ENCODE measurements at regions not wholly inside any gene's neighbourhood (a gene's known extent, or its start where the extent isn't known, plus 50 kb on each side); places are given as distances from the start of the nearest gene placed in this dataset.

GRCh38 chr18:75607701-75608100 lies 180.2 kb upstream of the SMIM21 start:
- no peaks in the 10 kb centered on the region for H3K27me3 ChIP-seq (ENCODE audit: insufficient read depth, poor library complexity, severe bottlenecking)

DNA sequence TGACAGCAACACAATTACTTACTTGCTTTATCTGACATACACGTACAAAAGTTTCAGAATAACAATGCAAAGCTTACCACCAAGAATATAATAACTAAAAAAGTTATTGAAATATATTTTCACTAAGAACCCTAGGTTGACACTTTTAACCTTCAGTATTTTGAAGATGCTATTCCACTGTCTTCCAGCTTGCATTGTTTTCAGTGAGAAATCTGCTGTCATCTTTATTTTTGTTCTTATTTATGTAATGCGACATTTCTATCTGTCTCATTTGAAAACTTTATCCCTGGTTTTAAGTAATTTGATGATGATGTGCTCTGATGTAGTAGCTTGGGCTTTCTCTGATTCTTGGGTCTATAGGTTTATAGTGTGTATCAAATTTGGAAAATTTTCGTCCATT lies 165.0 kb upstream of the SMIM21 start:
- TF ChIP-seq SPI1 (IDR thresholded peaks at IDR 0.05; ENCODE audit: borderline replicate concordance, low read depth): no peak
- no peak for TF ChIP-seq GABPA (IDR thresholded peaks at IDR 0.05; ENCODE audit: low read depth)
- TF ChIP-seq POLR2AphosphoS5 (IDR thresholded peaks at IDR 0.05; ENCODE audit: low read depth): no peak
- TF ChIP-seq REST (IDR thresholded peaks at IDR 0.05; ENCODE audit: insufficient replicate concordance, low read depth): no peak
- no peak for TF ChIP-seq CTCF (IDR thresholded peaks at IDR 0.05; ENCODE audit: insufficient read depth, low read length)
- Histone ChIP-seq H3K27me3 (ENCODE audit: insufficient read depth, poor library complexity, severe bottlenecking) (no peaks in the 10 kb centered on the region), H3K27ac (replicated peaks) (no peak overlapping the region), H3K4me3 (replicated peaks; ENCODE audit: insufficient read depth, low read length) (no peak overlapping the region)
- no peak for DNase-seq (ENCODE audit: low read depth in 1 of 2, low spot score in 1 of 2)

More at GRCh38 chr18:75607701-75608100, 180.2 kb upstream of the SMIM21 start:
- TF ChIP-seq CTCF (IDR thresholded peaks at IDR 0.05; ENCODE audit: insufficient read depth, low read length) (no peak), SPI1 (IDR thresholded peaks at IDR 0.05; ENCODE audit: borderline replicate concordance, low read depth) (no peak), REST (IDR thresholded peaks at IDR 0.05; ENCODE audit: insufficient replicate concordance, low read depth) (no peak), GABPA (IDR thresholded peaks at IDR 0.05; ENCODE audit: low read depth) (no peak), POLR2AphosphoS5 (IDR thresholded peaks at IDR 0.05; ENCODE audit: low read depth) (no peak)
- Histone ChIP-seq H3K4me3 (replicated peaks; ENCODE audit: insufficient read depth, low read length) (no peak overlapping the region), H3K27ac (replicated peaks) (no peak overlapping the region)
- DNase-seq (ENCODE audit: low read depth in 1 of 2, low spot score in 1 of 2): no peak

- Histone ChIP-seq H3K4me3 (replicated peaks; ENCODE audit: insufficient read depth, low read length) (no peak overlapping the region), H3K27me3 (ENCODE audit: insufficient read depth, poor library complexity, severe bottlenecking) (no peaks in the 10 kb centered on the region), H3K27ac (replicated peaks) (no peak overlapping the region)
- no peak for DNase-seq (ENCODE audit: low read depth in 1 of 2, low spot score in 1 of 2)
- TF ChIP-seq CTCF (IDR thresholded peaks at IDR 0.05; ENCODE audit: insufficient read depth, low read length) (no peak), SPI1 (IDR thresholded peaks at IDR 0.05; ENCODE audit: borderline replicate concordance, low read depth) (no peak), POLR2AphosphoS5 (IDR thresholded peaks at IDR 0.05; ENCODE audit: low read depth) (no peak), REST (IDR thresholded peaks at IDR 0.05; ENCODE audit: insufficient replicate concordance, low read depth) (no peak), GABPA (IDR thresholded peaks at IDR 0.05; ENCODE audit: low read depth) (no peak)
These were observed 160.9 kb upstream of the SMIM21 start for GRCh38 chr18:75588412-75588811.

All from HL-60 (cell line).